ENCODE measurements at regions not wholly inside any gene's neighbourhood (a gene's known extent, or its start where the extent isn't known, plus 50 kb on each side); places are given as distances from the start of the nearest gene placed in this dataset.

GRCh38 chr12:88756153-88756552, 175.9 kb upstream of the KITLG start:
- H3K27me3 ChIP-seq (ENCODE audit: control insufficient read depth, insufficient read depth, low read length) = no peaks in the 10 kb centered on the region
- H3K36me3 ChIP-seq (ENCODE audit: insufficient read depth, low read length) = no peaks in the 10 kb centered on the region
- no peak overlapping the region for H3K4me2 ChIP-seq (ENCODE audit: low read length)
- no peak overlapping the region for H3K4me3 ChIP-seq (ENCODE audit: low read length)
- no peaks in the 10 kb centered on the region for H3K4me1 ChIP-seq (ENCODE audit: control insufficient read depth, insufficient read depth, low read length)
- H3K9ac ChIP-seq (ENCODE audit: low read depth, low read length) = no peak overlapping the region
- H3K9me3 ChIP-seq (replicated peaks; ENCODE audit: low read length) = no peaks in the 10 kb centered on the region

DNA sequence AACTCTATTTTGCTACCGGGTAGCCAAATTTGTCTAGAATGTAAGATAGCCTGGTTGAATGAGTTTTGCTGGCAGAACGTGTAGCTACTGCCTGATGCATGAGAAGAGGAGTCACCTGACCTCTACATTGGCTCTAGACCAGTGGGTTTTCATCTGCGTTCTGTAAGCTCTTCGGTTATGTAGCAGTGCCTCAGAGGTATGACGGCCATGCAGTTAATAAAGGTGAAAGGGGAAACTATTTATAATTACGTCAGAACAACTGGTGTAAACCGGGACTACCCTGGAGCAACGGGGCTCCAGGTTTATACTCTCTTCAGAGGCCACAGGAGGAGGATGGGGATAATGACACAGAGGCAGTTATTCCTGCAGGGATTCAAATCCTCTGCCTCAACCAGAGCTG, 173.4 kb upstream of the KITLG start:
- Histone ChIP-seq H3K4me1 (ENCODE audit: control insufficient read depth, insufficient read depth, low read length) (no peaks in the 10 kb centered on the region), H3K27me3 (ENCODE audit: control insufficient read depth, insufficient read depth, low read length) (no peaks in the 10 kb centered on the region), H3K9me3 (replicated peaks; ENCODE audit: low read length) (no peaks in the 10 kb centered on the region), H3K4me2 (ENCODE audit: low read length) (no peak overlapping the region), H3K9ac (ENCODE audit: low read depth, low read length) (no peak overlapping the region), H3K4me3 (ENCODE audit: low read length) (no peak overlapping the region), H3K36me3 (ENCODE audit: insufficient read depth, low read length) (no peaks in the 10 kb centered on the region)

DNA sequence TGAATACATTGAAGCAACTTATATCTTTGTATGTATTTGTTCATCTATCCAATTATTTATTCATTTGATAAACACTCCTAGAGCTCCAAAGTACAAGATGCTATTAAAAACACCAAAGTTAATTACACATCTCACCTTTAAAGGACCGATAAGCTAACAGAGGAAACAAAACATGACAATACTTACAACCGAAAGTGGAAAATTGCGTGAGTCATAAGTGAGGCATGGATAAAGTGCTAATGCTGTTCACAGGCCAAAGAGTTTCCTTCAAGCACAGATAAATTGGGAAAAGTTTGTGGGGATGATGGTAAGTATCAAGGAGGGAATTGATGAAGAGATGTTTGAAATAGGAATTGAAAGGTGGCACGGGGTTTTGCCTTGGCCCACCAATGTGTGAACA, 172.8 kb upstream of the KITLG start:
- H3K4me3 ChIP-seq (ENCODE audit: low read length) = no peak overlapping the region
- no peak overlapping the region for H3K4me2 ChIP-seq (ENCODE audit: low read length)
- H3K4me1 ChIP-seq (ENCODE audit: control insufficient read depth, insufficient read depth, low read length) = no peaks in the 10 kb centered on the region
- H3K9ac ChIP-seq (ENCODE audit: low read depth, low read length) = no peak overlapping the region
- no peaks in the 10 kb centered on the region for H3K9me3 ChIP-seq (replicated peaks; ENCODE audit: low read length)
- H3K27me3 ChIP-seq (ENCODE audit: control insufficient read depth, insufficient read depth, low read length) = no peaks in the 10 kb centered on the region
- H3K36me3 ChIP-seq (ENCODE audit: insufficient read depth, low read length) = no peaks in the 10 kb centered on the region

- H3K27me3 ChIP-seq (ENCODE audit: control insufficient read depth, insufficient read depth, low read length) = no peaks in the 10 kb centered on the region
- H3K4me1 ChIP-seq (ENCODE audit: control insufficient read depth, insufficient read depth, low read length) = no peaks in the 10 kb centered on the region
- H3K9me3 ChIP-seq (replicated peaks; ENCODE audit: low read length) = no peaks in the 10 kb centered on the region
- no peak overlapping the region for H3K9ac ChIP-seq (ENCODE audit: low read depth, low read length)
- H3K36me3 ChIP-seq (ENCODE audit: insufficient read depth, low read length) = no peaks in the 10 kb centered on the region
- no peak overlapping the region for H3K4me3 ChIP-seq (ENCODE audit: low read length)
- no peak overlapping the region for H3K4me2 ChIP-seq (ENCODE audit: low read length)
Measured at GRCh38 chr12:88752183-88752582, 171.9 kb upstream of the KITLG start.

DNA sequence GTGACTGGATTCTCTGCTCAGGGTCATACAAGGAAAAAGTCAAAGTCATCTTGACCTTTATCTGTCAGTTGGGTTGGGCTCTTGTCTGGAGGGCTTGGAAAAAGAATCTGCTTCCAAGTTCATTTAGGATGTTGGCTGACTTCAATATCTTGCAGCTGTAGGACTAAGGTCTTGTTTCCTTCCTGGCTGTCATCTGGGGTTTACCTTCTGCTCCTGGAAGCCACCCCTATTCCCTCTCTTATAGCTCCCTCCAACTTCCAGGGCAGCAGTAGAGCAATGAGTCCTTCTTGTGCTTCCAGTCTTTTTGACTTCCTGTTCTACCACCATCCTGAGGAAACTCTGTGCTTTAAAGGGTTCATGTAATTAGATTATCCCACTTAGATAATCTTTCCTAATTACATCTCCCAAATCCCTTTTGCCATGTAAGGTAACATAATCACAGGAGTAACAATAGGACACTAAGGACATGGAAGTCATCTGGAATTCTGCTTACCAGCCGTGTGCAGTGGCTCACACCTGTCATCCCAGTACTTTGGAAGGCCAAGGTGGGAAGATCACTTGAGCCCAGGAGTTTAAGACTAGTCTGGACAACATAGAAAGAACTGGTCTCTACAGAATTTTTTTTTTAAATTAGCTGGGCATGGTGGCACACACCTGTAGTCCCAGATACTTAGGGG, 170.7 kb upstream of the KITLG start:
- H3K4me2 ChIP-seq (ENCODE audit: low read length) = no peak overlapping the region
- no peaks in the 10 kb centered on the region for H3K27me3 ChIP-seq (ENCODE audit: control insufficient read depth, insufficient read depth, low read length)
- H3K4me1 ChIP-seq (ENCODE audit: control insufficient read depth, insufficient read depth, low read length) = no peaks in the 10 kb centered on the region
- H3K4me3 ChIP-seq (ENCODE audit: low read length) = no peak overlapping the region
- no peaks in the 10 kb centered on the region for H3K9me3 ChIP-seq (replicated peaks; ENCODE audit: low read length)
- H3K36me3 ChIP-seq (ENCODE audit: insufficient read depth, low read length) = no peaks in the 10 kb centered on the region
- H3K9ac ChIP-seq (ENCODE audit: low read depth, low read length) = no peak overlapping the region

GRCh38 chr12:88746386-88746785, 166.1 kb upstream of the KITLG start:
- Histone ChIP-seq H3K9ac (ENCODE audit: low read depth, low read length) (no peak overlapping the region), H3K27me3 (ENCODE audit: control insufficient read depth, insufficient read depth, low read length) (no peaks in the 10 kb centered on the region), H3K4me3 (ENCODE audit: low read length) (no peak overlapping the region), H3K9me3 (replicated peaks; ENCODE audit: low read length) (no peaks in the 10 kb centered on the region), H3K4me1 (ENCODE audit: control insufficient read depth, insufficient read depth, low read length) (no peaks in the 10 kb centered on the region), H3K4me2 (ENCODE audit: low read length) (no peak overlapping the region), H3K36me3 (ENCODE audit: insufficient read depth, low read length) (no peaks in the 10 kb centered on the region)

GRCh38 chr12:88743946-88744685, 163.8 kb upstream of the KITLG start:
- no peaks in the 10 kb centered on the region for H3K9me3 ChIP-seq (replicated peaks; ENCODE audit: low read length)
- H3K4me2 ChIP-seq (ENCODE audit: low read length) = no peak overlapping the region
- H3K4me3 ChIP-seq (ENCODE audit: low read length) = no peak overlapping the region
- no peak overlapping the region for H3K9ac ChIP-seq (ENCODE audit: low read depth, low read length)
- no peaks in the 10 kb centered on the region for H3K36me3 ChIP-seq (ENCODE audit: insufficient read depth, low read length)
- H3K4me1 ChIP-seq (ENCODE audit: control insufficient read depth, insufficient read depth, low read length) = no peaks in the 10 kb centered on the region
- H3K27me3 ChIP-seq (ENCODE audit: control insufficient read depth, insufficient read depth, low read length) = no peaks in the 10 kb centered on the region

DNA sequence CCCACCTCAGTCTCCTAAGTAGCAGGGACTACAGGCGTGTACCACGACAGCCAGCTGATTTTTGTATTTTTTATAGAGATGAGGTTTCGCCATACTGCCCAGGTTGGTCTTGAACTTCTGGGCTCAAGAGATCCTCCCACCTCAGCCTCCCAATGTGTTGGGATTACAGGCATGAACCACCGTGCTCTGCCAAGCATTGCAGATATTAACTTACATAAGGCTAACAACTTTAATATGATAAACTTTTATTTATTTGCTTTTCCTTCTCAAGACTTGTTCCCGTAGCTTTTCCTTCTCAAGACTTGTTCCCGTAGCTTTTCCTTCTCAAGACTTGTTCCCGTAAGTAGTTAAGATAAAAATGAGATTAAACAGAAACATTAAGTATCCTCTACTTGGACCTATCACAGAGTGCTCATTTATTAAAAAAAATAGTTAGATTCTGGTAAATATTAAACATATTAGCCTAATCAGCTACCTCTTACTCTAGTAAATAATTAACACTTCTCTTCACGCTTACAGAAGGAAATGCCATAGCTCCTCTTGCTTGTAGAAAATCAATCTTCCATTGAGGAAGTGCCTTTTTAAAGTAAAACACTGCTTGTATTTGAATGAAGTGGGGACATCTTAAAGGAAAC, 157.7 kb upstream of the KITLG start:
- H3K4me2 ChIP-seq (ENCODE audit: low read length) = no peak overlapping the region
- H3K4me1 ChIP-seq (ENCODE audit: control insufficient read depth, insufficient read depth, low read length) = no peaks in the 10 kb centered on the region
- no peaks in the 10 kb centered on the region for H3K36me3 ChIP-seq (ENCODE audit: insufficient read depth, low read length)
- H3K9me3 ChIP-seq (replicated peaks; ENCODE audit: low read length) = no peaks in the 10 kb centered on the region
- no peak overlapping the region for H3K9ac ChIP-seq (ENCODE audit: low read depth, low read length)
- H3K4me3 ChIP-seq (ENCODE audit: low read length) = no peak overlapping the region
- H3K27me3 ChIP-seq (ENCODE audit: control insufficient read depth, insufficient read depth, low read length) = no peaks in the 10 kb centered on the region

GRCh38 chr12:88736031-88736430, 155.8 kb upstream of the KITLG start:
- H3K4me1 ChIP-seq (ENCODE audit: control insufficient read depth, insufficient read depth, low read length) = no peaks in the 10 kb centered on the region
- no peaks in the 10 kb centered on the region for H3K9me3 ChIP-seq (replicated peaks; ENCODE audit: low read length)
- no peaks in the 10 kb centered on the region for H3K27me3 ChIP-seq (ENCODE audit: control insufficient read depth, insufficient read depth, low read length)
- H3K4me2 ChIP-seq (ENCODE audit: low read length) = no peak overlapping the region
- no peak overlapping the region for H3K9ac ChIP-seq (ENCODE audit: low read depth, low read length)
- no peak overlapping the region for H3K4me3 ChIP-seq (ENCODE audit: low read length)
- H3K36me3 ChIP-seq (ENCODE audit: insufficient read depth, low read length) = no peaks in the 10 kb centered on the region

GRCh38 chr12:88733008-88733407, 152.7 kb upstream of the KITLG start:
- no peaks in the 10 kb centered on the region for H3K27me3 ChIP-seq (ENCODE audit: control insufficient read depth, insufficient read depth, low read length)

GRCh38 chr12:88729196-88729595, 148.9 kb upstream of the KITLG start:
- H3K27me3 ChIP-seq (ENCODE audit: control insufficient read depth, insufficient read depth, low read length) = no peaks in the 10 kb centered on the region
- H3K4me3 ChIP-seq (ENCODE audit: low read length) = no peak overlapping the region
- H3K36me3 ChIP-seq (ENCODE audit: insufficient read depth, low read length) = no peaks in the 10 kb centered on the region
- no peak overlapping the region for H3K9ac ChIP-seq (ENCODE audit: low read depth, low read length)
- no peak overlapping the region for H3K4me2 ChIP-seq (ENCODE audit: low read length)
- peaks cover 11% of the 10 kb centered on the region for H3K4me1 ChIP-seq (ENCODE audit: control insufficient read depth, insufficient read depth, low read length)
- H3K9me3 ChIP-seq (replicated peaks; ENCODE audit: low read length) = no peaks in the 10 kb centered on the region

More at GRCh38 chr12:88733008-88733407, 152.7 kb upstream of the KITLG start:
- Histone ChIP-seq H3K4me3 (ENCODE audit: low read length) (no peak overlapping the region), H3K36me3 (ENCODE audit: insufficient read depth, low read length) (no peaks in the 10 kb centered on the region), H3K9me3 (replicated peaks; ENCODE audit: low read length) (no peaks in the 10 kb centered on the region), H3K9ac (ENCODE audit: low read depth, low read length) (no peak overlapping the region), H3K4me2 (ENCODE audit: low read length) (no peak overlapping the region), H3K4me1 (ENCODE audit: control insufficient read depth, insufficient read depth, low read length) (no peaks in the 10 kb centered on the region)

Measured in skeletal muscle satellite cell (primary cell).